GM21723 (cell line): ENCODE measurements at regions not wholly inside any gene's neighbourhood (a gene's known extent, or its start where the extent isn't known, plus 50 kb on each side); places are given as distances from the start of the nearest gene placed in this dataset.
"Not testable (repeated sequence)": the region's sequence is repeated elsewhere in the genome, so short reads cannot be mapped to it uniquely, and the experiment has no call there.

Source experiments
- ATAC-seq: cut with Tn5 transposase; IDR thresholded peaks from one replicate; pipeline ENCODE4 v1.9.1; 2021; ENCODE audit warnings: mild to moderate bottlenecking, moderate library complexity; ENCODE audit not compliant: unreplicated experiment

GRCh38 chr1:221497046-221497445 lies 244.8 kb downstream of the DUSP10 start:
- ATAC-seq, result no peak

- no peak for ATAC-seq
Measured at GRCh38 chr1:221503268-221503667, 238.6 kb downstream of the DUSP10 start.

GRCh38 chr1:221509575-221510355 lies 232.1 kb downstream of the DUSP10 start:
- ATAC-seq, result peak; percentile 64

- no peak for ATAC-seq
Measured at GRCh38 chr1:221510793-221511503, 230.9 kb downstream of the DUSP10 start.

- ATAC-seq, result no peak
Measured at GRCh38 chr1:221511797-221512196, 230.1 kb downstream of the DUSP10 start.

DNA sequence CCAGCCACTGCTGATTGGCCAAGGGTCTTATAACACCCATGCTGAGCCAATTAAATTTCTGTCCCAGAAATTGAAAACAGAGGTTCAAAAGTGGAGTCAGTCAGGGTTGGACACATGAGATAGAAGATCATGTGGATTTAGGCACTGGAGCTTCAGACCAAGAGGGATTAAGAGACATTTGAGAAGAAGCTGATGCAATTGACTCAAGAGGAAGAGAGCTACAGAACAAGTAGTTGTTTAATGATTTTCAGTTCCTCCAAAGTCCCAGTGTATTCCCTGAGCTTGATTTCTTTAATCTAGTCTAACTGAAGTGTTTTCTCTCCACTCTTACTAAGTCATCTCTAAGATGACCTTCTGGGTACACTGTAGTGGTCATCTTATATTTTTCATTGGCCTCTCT lies 227.1 kb downstream of the DUSP10 start:
- ATAC-seq, result no peak

- ATAC-seq, result no peak
Measured at GRCh38 chr1:221515496-221515895, 226.4 kb downstream of the DUSP10 start.

DNA sequence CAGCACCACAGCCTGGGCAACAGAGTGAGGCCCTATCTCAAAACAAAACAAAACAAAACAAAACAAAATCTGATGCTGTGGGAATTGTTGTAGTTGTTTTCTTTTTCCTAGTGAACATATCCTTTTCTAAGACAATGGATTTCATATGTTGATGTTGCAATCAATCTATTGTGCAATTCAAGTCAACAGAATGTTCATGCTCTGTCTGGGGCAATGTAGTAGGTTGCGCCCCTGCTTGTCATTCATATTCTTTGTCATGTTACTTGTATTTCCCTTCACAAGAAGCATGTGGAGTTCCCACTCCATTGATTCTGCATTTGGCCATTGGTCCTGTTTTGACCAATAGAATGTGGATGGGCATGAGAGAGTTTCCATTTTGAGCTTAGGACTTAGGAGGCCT lies 223.9 kb downstream of the DUSP10 start:
- ATAC-seq, result no peak

- ATAC-seq, result no peak
Measured at GRCh38 chr1:221520250-221520649, 221.6 kb downstream of the DUSP10 start.

DNA sequence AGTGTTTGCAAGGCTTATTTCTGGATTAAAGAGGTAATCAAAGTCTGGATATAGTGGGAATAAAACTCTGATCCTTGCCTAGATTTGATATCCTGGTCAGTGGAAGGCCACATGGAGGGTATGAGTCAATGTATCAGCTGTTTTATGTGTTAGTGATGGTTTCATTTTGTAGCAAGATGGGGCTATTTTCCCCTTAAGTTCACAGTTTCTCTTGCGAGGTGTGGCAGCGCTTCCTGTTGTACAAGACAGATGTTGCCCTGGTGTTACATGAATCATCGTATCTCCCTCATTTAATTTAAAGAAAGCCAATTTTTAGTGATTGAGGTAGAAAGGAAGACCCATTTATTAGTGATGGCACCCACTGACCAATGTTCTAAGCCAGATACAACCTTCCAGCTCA lies 220.2 kb downstream of the DUSP10 start:
- ATAC-seq, result no peak

GRCh38 chr1:221522529-221522940 lies 219.4 kb downstream of the DUSP10 start:
- no peak for ATAC-seq

- ATAC-seq, result no peak
Measured at GRCh38 chr1:221525749-221526148, 216.1 kb downstream of the DUSP10 start.

DNA sequence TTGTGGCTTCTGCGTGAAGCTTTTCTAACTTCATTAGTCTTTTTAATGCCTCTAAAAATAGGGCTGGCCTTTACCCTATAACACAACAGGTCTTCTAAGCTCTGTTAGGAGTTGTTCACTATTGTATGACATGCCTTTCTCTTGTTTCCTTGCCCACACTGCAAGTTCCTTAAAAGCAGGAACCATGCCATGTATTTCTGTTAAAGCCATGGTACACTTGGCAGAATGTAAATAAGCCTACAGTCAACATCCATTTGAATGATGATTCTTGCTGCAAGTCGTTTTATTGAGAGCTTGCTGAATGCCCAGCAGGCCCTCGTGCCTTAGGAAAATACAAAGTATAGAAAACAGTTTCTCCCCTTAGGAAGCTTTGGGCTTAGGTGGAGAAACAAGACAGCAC lies 214.6 kb downstream of the DUSP10 start:
- ATAC-seq, result no peak

- ATAC-seq, result no peak
Measured at GRCh38 chr1:221527886-221528624, 213.8 kb downstream of the DUSP10 start.

GRCh38 chr1:221530159-221530558 lies 211.7 kb downstream of the DUSP10 start:
- ATAC-seq, result not testable (repeated sequence)

- ATAC-seq, result no peak
Measured at GRCh38 chr1:221530791-221531190, 211.1 kb downstream of the DUSP10 start.

- no peak for ATAC-seq
Measured at GRCh38 chr1:221532071-221532773, 209.7 kb downstream of the DUSP10 start.

DNA sequence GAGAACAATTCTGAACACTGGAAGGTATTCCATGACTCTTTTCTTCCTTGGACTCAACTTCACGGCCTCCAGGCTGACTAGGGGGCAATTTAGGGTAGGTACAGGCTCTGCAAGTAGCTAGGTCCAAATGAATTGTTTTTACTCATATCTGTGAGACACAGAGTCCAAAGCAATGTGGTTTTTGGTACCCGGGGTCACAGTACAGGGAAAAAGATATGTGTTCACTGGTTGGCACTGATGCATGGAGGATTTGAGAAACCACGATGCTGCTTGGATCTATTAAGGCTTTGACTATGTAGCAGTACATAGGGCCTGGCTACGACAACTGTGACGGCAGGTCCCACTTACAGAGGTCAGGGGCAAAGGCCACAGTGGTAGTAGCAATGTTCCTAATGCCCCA lies 200.6 kb downstream of the DUSP10 start:
- no peak for ATAC-seq

DNA sequence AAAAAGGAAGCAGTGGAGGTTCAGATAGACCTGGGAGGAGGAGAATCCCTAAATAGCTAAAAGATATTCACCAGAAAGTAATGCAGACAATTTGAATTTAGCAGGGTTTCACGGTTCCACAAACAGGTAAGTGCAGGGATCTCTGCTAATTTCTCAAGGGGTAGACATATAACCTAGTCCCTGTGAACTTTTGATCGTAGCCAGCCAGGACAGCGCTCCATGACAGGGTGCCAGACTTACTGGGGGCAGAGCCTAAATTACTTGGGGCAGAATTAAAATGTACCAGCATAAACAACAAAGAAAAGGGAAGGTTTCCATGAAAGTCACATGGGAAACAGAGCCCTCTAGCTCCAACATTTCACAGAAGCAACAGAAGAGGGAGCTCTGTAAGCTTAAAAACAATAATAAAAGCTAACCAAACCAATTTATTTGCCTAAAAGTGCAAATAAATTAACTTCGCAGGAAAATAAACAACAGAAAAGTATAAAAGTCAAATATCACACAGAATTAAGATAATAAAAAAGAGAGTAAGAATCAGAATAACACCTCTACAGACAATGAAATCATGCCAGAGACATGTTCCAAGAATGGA lies 198.3 kb downstream of the DUSP10 start:
- ATAC-seq, result no peak

- ATAC-seq, result no peak
Measured at GRCh38 chr1:221548942-221549341, 192.9 kb downstream of the DUSP10 start.

DNA sequence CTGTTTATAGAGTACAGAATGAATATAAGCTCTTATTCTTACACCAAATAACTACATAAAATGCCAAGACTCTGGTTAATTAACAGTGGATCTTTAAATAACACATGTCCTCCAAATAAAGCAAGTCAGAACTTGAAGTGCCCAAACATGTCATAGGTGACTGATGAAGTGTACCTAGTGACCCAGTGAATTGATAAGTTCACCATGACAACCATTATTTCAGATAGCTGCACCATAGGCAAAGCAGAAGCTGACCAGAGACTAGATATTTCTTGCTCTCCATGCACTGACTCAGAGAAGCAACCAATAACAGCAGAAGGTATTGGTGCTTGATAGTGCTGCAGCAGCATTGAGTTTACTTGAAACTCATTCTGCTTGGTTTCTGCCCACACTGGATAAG lies 192.1 kb downstream of the DUSP10 start:
- ATAC-seq, result no peak
